Panc1 (cell line): ENCODE measurements at regions not wholly inside any gene's neighbourhood (a gene's known extent, or its start where the extent isn't known, plus 50 kb on each side); places are given as distances from the start of the nearest gene placed in this dataset.

Experiments used
- ATAC-seq: fragments of 200-7000 bp; cut with Tn5 transposase; 2 replicates; pipeline ENCODE4 v1.9.1; 2020; ENCODE audit warnings: mild to moderate bottlenecking, moderate library complexity
- BruUV-seq: library from RNA; stranded (reverse); fragments of 400-500 nt; replicated peaks from 2 replicates; lab custom pipeline; 2021; lab: Mats Ljungman, UMichigan
- CTCF ChIA-PET: fragments of 300-600 bp; sonication (Branson Sonifier 250); formaldehyde crosslinking; loops from one replicate; lab custom pipeline; 2022; ENCODE audit warnings: antibody characterized with exemption; lab: Charles Lee
- POLR2A ChIA-PET: fragments of 300-600 bp; sonication (Branson Sonifier 250); formaldehyde crosslinking; loops from one replicate; lab custom pipeline; 2022; ENCODE audit warnings: antibody characterized with exemption; lab: Charles Lee
- DNase-seq: peaks from one replicate; pipeline ENCODE4 v3.0.0-alpha.2; 2010; ENCODE audit warnings: low read depth, low spot score
- H3K27ac ChIP-seq: 2 replicates; pipeline ENCODE4 v1.5.1; 2011; ENCODE audit warnings: mild to moderate bottlenecking, low read length, inconsistent platforms
- H3K27me3 ChIP-seq: fragments of 200-500 bp; sonication (Bioruptor generic); 2 replicates; pipeline ENCODE4 v1.6.0; 2014; ENCODE audit warnings: low read length, inconsistent platforms; ENCODE audit not compliant: control insufficient read depth, insufficient read depth
- H3K36me3 ChIP-seq: fragments of 200-500 bp; sonication (Bioruptor generic); 2 replicates; pipeline ENCODE4 v1.5.1; 2014; ENCODE audit warnings: inconsistent platforms, mild to moderate bottlenecking, low read length, moderate library complexity; ENCODE audit not compliant: control insufficient read depth, insufficient read depth
- H3K4me1 ChIP-seq: 2 replicates; pipeline ENCODE4 v1.5.1; 2011; ENCODE audit warnings: inconsistent platforms, mild to moderate bottlenecking, low read length, moderate library complexity; ENCODE audit not compliant: control insufficient read depth, insufficient read depth
- H3K4me3 ChIP-seq, 2 experiments: 2 replicates each; pipeline ENCODE4 v1.5.1; 2011 to 2012; ENCODE audit warnings: low read depth in 2 of 2, low read length in 2 of 2, mild to moderate bottlenecking in 2 of 2, inconsistent platforms in 1 of 2, moderate library complexity in 1 of 2
- H3K9me3 ChIP-seq: fragments of 200-500 bp; sonication (Bioruptor generic); 2 replicates; pipeline ENCODE4 v1.5.1; 2014; ENCODE audit warnings: low read depth, mild to moderate bottlenecking, inconsistent platforms, low read length, moderate library complexity; ENCODE audit not compliant: control insufficient read depth, insufficient read depth
- CTCF ChIP-seq: fragments of 450-650 bp; IDR thresholded peaks from 2 replicates; pipeline ENCODE4 v1.5.1; 2017; ENCODE audit warnings: mild to moderate bottlenecking
- POLR2AphosphoS5 ChIP-seq: IDR thresholded peaks from 2 replicates; pipeline ENCODE4 v1.6.1; 2012; ENCODE audit warnings: mild to moderate bottlenecking, low read depth, low read length, moderate library complexity
- REST ChIP-seq, 2 experiments: IDR thresholded peaks; 2 replicates each; pipeline ENCODE4 v1.6.1; 2011 to 2012; ENCODE audit warnings: low read depth in 2 of 2, control low read depth in 1 of 2, low read length in 1 of 2, mild to moderate bottlenecking in 1 of 2, moderate library complexity in 1 of 2; ENCODE audit not compliant: insufficient read depth in 1 of 2
- SIN3A ChIP-seq: IDR thresholded peaks from 2 replicates; pipeline ENCODE4 v1.6.1; 2012; ENCODE audit warnings: low read depth, mild to moderate bottlenecking, low read length, moderate library complexity, borderline replicate concordance; ENCODE audit not compliant: insufficient read depth
- TCF7L2 ChIP-seq: IDR thresholded peaks from 2 replicates; pipeline ENCODE4 v1.6.1; 2011; ENCODE audit warnings: mild to moderate bottlenecking, low read depth, low read length, inconsistent platforms
- in situ Hi-C: cut with HindIII; loops from 2 replicates; pipeline ENCODE4 v1.10.0; 2016; ENCODE audit warnings: low sequenced_read_pairs, low pct_unique_long_range_greater_than_20kb
- intact Hi-C: fragments of 100-400 bp; cut with micrococcal nuclease; formaldehyde crosslinking; loops from one replicate; pipeline ENCODE4 v1.10.0; 2022; ENCODE audit not compliant: unreplicated experiment

- no TSS peak for BruUV-seq
- TF ChIP-seq POLR2AphosphoS5 (no peak), REST (IDR thresholded peaks at IDR 0.05; ENCODE audit: insufficient read depth in 1 of 2, low read depth in 2 of 2, low read length in 1 of 2) (no peak), TCF7L2 (no peak), CTCF (no peak), SIN3A (no peak)
- ATAC-seq (no peak), DNase-seq (no peak)
- Histone ChIP-seq H3K27ac (no peak overlapping the region), H3K4me1 (0 out of 2 replicates have a peak, but pooled peaks cover 5% of the 10 kb centered on the region), H3K36me3 (no peaks in the 10 kb centered on the region), H3K27me3 (no peaks in the 10 kb centered on the region; the same call in 1 of the 2 replicates), H3K4me3 (no peak overlapping the region), H3K9me3 (no peaks in the 10 kb centered on the region)
- POLR2A ChIA-PET = no interaction called here
- in situ Hi-C loops = no loop called here
- CTCF ChIA-PET = no interaction called here
- intact Hi-C loops = no loop called here
Measured at GRCh38 chr1:30507401-30508174, 215.8 kb downstream of the MATN1 start.

- in situ Hi-C loops = no loop called here
Measured at GRCh38 chr1:30507016-30507312, 216.4 kb downstream of the MATN1 start.

More at GRCh38 chr1:30507016-30507312, 216.4 kb downstream of the MATN1 start:
- no TSS peak for BruUV-seq
- ChIA-PET POLR2A (no interaction called here), CTCF (no interaction called here)
- intact Hi-C loops = no loop called here
- DNase-seq = no peak
- no peaks in the 10 kb centered on the region for H3K9me3 ChIP-seq
- ATAC-seq = no peak
- no peak overlapping the region for H3K27ac ChIP-seq
- H3K4me1 ChIP-seq = 0 out of 2 replicates have a peak, but pooled peaks cover 5% of the 10 kb centered on the region
- no peaks in the 10 kb centered on the region for H3K36me3 ChIP-seq
- H3K4me3 ChIP-seq = no peak overlapping the region
- no peaks in the 10 kb centered on the region; the same call in 1 of the 2 replicates for H3K27me3 ChIP-seq
- TF ChIP-seq TCF7L2 = no peak
- no peak for TF ChIP-seq POLR2AphosphoS5
- TF ChIP-seq CTCF = no peak
- TF ChIP-seq REST (IDR thresholded peaks at IDR 0.05; ENCODE audit: insufficient read depth in 1 of 2, low read depth in 2 of 2, low read length in 1 of 2) = no peak
- TF ChIP-seq SIN3A = no peak
